Ovary (tissue), 3 donors: ENCODE measurements at regions not wholly inside any gene's neighbourhood (a gene's known extent, or its start where the extent isn't known, plus 50 kb on each side); places are given as distances from the start of the nearest gene placed in this dataset.

Experiments
- CTCF ChIP-seq, 3 donors: fragments of 450-650 bp in 2 of 3; fragments of 200-600 bp in 1 of 3; IDR thresholded peaks; one replicate each; pipeline versions ENCODE4 v1.5.1 to v1.8.0; 2016 to 2022; ENCODE audit warnings: antibody characterized with exemption in 3 of 3, mild to moderate bottlenecking in 1 of 3
- POLR2A ChIP-seq: fragments of 450-650 bp; IDR thresholded peaks from one replicate; pipeline ENCODE4 v1.6.1; 2017; ENCODE audit warnings: antibody characterized with exemption, mild to moderate bottlenecking, moderate library complexity
- donor health status: DM: no; HTN: no; CAD: no.

- TF ChIP-seq POLR2A (no peak), CTCF (IDR thresholded peaks at IDR 0.05) (no peak)
These were observed 61.5 kb upstream of the CD93 start for GRCh38 chr20:23147647-23147963.
